PC-9 (cell line): ENCODE measurements at regions not wholly inside any gene's neighbourhood (a gene's known extent, or its start where the extent isn't known, plus 50 kb on each side); places are given as distances from the start of the nearest gene placed in this dataset.

Source experiments
- EZH2 ChIP-seq: fragments of 200-600 bp; sonication (generic); IDR thresholded peaks from 2 replicates; pipeline ENCODE4 v1.8.0; 2017; ENCODE audit warnings: antibody characterized with exemption, low read depth
- TF ChIP-seq, protein P1 (sequence below): fragments of 200-600 bp; sonication (generic); conservative IDR thresholded peaks from 2 replicates; pipeline ENCODE4 v1.6.1; 2017; ENCODE audit warnings: mixed run types, antibody characterized with exemption, mild to moderate bottlenecking, moderate library complexity

- TF ChIP-seq, protein P1, sequence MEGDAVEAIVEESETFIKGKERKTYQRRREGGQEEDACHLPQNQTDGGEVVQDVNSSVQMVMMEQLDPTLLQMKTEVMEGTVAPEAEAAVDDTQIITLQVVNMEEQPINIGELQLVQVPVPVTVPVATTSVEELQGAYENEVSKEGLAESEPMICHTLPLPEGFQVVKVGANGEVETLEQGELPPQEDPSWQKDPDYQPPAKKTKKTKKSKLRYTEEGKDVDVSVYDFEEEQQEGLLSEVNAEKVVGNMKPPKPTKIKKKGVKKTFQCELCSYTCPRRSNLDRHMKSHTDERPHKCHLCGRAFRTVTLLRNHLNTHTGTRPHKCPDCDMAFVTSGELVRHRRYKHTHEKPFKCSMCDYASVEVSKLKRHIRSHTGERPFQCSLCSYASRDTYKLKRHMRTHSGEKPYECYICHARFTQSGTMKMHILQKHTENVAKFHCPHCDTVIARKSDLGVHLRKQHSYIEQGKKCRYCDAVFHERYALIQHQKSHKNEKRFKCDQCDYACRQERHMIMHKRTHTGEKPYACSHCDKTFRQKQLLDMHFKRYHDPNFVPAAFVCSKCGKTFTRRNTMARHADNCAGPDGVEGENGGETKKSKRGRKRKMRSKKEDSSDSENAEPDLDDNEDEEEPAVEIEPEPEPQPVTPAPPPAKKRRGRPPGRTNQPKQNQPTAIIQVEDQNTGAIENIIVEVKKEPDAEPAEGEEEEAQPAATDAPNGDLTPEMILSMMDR, result no peak
- no peak for TF ChIP-seq EZH2
These were observed 243.7 kb upstream of the CHD6 start for GRCh38 chr20:41861772-41862422.
